GM19455 (cell line): ENCODE measurements at regions not wholly inside any gene's neighbourhood (a gene's known extent, or its start where the extent isn't known, plus 50 kb on each side); places are given as distances from the start of the nearest gene placed in this dataset.

Source experiments
- ATAC-seq: cut with Tn5 transposase; IDR thresholded peaks from one replicate; pipeline ENCODE4 v1.9.1; 2021; ENCODE audit not compliant: unreplicated experiment

DNA sequence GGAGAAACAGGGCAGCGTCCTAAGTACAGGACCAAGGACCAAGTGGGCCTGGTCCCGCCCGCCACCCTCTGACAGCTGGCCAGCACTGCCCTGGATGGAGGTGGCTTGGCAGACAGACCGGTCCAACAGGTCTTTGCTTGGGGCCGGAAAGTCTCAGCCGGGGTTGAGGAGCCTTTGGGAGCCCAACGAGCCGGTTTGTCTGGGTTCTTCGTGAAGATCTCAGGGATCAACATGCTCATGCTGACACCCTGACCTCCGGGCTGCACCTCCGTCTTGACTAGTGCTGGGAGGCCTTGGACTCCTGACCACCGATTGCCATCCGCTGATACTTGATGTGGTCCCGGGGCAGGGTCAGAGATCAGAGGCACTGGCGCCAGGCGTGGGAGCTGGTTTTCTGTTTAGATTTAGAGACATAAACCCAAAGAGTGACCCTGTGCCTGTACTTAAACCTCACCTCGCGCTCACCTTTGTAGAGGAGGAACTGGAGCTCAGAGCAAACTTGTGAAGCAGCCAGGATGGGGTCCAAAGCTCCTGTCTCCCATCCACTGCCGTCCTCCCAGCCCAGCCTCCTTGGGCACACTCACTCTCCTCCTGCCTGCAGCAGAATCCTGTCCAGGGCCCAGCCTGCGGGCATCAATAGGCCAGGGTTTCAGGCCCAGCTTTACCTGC lies 92.1 kb upstream of the GSE1 start:
- no peak for ATAC-seq

DNA sequence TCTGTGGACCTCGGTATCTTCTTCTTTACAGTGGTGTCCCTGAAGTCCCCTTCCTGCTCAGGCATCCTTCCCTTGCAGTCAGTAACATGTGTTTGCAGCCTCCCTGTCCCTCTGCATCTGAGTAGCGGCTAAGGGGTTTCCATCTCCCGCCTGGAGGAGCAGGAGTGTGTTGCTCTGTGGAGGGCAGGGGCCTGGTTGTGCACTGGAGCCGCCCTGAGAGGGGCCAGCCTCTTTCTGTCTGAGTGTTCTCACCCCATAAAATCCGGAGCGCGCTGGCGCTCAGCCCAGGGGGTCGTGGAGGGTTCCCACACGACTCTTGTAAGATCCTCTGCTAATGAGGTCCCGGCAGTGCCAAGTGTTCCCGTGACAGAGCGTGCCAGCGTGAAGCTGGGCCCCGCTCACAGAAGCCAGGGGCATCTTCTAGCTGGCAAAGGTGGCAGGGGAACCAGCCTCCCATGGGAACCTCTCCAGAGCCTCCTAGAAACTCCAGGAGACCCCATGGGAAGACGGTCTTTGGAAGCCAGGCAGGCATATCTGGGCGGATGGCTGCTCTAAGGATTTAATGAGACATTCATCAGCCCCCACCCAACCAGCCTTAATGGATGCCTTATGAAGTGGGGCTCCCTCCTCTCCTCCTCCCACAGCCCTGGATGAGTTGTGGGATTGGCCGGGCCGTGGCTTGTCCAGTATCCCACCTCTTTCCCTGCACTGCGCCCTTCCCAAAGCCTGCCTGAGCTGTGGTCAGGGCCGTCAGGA lies 91.4 kb upstream of the GSE1 start:
- no peak for ATAC-seq

DNA sequence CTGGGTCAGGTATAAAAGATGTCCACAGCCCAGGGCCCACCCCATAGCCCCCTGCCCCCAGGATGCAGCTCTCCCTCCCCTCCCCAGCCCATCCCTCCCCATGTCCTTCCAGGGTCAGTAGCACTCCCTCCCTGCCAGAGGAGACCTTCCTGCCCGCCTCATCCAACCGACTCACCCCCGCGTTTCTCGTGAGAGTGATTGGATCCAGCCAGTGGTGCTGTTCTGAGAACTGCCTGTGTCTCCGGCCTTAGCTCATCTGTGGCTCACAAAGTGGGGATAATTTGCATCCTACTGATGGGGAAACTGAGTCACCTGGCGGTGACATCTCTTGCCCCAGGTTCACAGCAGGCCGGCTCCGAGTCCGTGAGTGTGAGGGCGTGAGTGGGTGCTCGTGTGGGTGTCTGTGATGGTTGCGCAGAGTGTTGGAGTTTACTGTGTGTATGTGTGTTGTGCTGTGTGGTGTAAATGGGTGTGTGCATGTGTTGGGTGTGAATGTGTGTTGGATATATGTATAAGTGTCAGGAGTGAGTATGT lies 90.7 kb upstream of the GSE1 start:
- no peak for ATAC-seq

- no peak for ATAC-seq
Measured at GRCh38 chr16:85522842-85523601, 90.1 kb upstream of the GSE1 start.

GRCh38 chr16:85523602-85524364 lies 89.3 kb upstream of the GSE1 start:
- ATAC-seq: no peak

GRCh38 chr16:85524365-85524629 lies 88.8 kb upstream of the GSE1 start:
- no peak for ATAC-seq

- no peak for ATAC-seq
Measured at GRCh38 chr16:85524630-85525419, 88.3 kb upstream of the GSE1 start.

DNA sequence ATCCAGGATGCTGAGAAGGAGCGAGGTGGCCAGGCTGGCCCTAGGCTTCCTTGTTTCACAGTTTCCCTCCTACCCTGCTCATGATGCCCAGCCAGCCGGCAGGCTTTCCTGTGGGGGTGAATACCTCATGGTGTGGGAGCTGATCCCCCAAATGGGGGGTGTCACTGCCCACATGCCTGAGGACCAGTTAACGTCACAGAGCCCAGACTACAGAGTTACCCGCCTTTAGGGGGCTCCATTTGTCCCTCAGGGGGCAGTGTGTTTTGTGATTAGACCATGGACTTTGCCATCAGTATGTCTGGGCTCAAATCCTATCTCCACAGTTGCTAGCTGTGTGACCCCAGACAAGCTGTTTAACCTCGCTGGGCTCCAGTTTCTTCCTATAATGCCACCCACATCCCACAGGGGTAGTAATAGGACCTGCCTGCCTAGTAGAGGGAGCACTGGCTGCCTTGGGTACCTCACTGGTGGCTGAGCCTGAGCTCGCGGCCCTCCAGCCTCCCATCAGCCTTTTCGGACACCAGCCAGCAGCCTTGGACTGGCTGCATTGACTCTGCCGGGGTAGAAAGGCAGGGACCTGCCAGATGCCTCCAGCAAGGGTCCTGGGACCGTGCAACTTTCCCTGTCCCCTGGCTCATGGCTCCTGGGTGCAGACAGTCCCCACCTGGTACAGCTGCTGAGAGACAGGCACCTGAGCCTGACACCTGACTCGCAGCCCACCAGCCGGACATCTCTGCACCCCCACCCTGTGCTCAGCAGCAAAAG lies 87.5 kb upstream of the GSE1 start:
- ATAC-seq: no peak

GRCh38 chr16:85526185-85526974 lies 86.7 kb upstream of the GSE1 start:
- no peak for ATAC-seq

GRCh38 chr16:85527042-85527766 lies 85.9 kb upstream of the GSE1 start:
- ATAC-seq: no peak

- no peak for ATAC-seq
Measured at GRCh38 chr16:85527767-85528297, 85.3 kb upstream of the GSE1 start.

GRCh38 chr16:85528528-85529387 lies 84.4 kb upstream of the GSE1 start:
- ATAC-seq: no peak

DNA sequence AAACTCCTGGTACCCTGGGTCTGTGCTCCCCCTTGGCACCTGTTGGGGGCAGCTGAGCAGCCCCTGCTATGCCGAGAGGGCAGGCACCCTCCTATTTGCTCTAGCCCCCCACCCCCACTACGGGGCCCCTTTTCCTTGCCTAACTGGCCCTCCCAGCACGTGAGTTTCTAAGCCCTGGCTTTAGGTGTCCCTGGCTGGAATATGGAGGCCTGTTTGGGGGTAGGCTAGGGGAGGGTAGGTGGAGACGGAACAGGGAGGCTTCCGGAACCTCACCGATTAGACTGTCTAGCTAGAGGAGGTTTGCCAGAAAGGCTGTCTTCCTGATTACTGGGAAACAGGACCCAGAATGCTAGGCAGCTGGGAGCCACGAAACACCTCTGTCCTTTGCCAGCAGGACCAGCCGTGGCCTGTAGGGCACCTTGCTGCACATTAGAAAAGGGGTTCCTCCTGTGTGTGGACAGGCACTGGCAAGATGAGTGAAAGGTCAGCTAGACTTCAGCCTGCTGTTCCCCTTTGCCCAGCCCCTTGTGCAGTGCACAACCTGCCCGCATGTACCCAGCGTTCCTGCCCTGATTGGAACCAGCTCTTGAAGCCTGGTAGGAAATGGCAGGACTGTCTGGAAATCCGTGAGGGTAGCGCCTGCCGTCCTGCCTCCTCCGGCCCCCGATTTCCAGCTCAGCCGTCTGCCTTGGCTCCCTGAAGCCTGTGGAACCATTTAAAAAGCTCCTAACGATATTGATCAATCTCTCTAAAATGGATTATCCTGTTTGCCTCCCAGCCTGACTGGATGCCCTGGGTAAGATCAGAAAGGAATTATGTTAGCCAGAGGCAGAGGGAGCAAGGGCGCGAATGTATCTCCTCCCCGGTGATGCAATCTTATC lies 83.4 kb upstream of the GSE1 start:
- no peak for ATAC-seq

GRCh38 chr16:85530370-85530739 lies 82.8 kb upstream of the GSE1 start:
- ATAC-seq: no peak

GRCh38 chr16:85531516-85531915 lies 81.6 kb upstream of the GSE1 start:
- ATAC-seq: no peak

GRCh38 chr16:85532147-85532546 lies 81.0 kb upstream of the GSE1 start:
- no peak for ATAC-seq
